Mesenchymal stem cell (in vitro differentiated cells and primary cell): ENCODE measurements at regions not wholly inside any gene's neighbourhood (a gene's known extent, or its start where the extent isn't known, plus 50 kb on each side); places are given as distances from the start of the nearest gene placed in this dataset.

Experiments
- DNase-seq: peaks from one replicate; pipeline ENCODE4 v3.0.0-alpha.2; 2013
- H2AFZ ChIP-seq: one replicate; pipeline ENCODE4 v1.6.1; 2013; ENCODE audit warnings: low read depth, mild to moderate bottlenecking, control low read depth, inconsistent platforms, low read length, moderate library complexity
- H2AK5ac ChIP-seq: 2 replicates; pipeline ENCODE4 v1.6.1; 2013; ENCODE audit warnings: low read length, moderate library complexity, mild to moderate bottlenecking, inconsistent platforms; ENCODE audit not compliant: severe bottlenecking
- H2BK120ac ChIP-seq: one replicate; pipeline ENCODE4 v1.6.1; 2013; ENCODE audit warnings: low read depth, mild to moderate bottlenecking, inconsistent platforms, low read length, moderate library complexity
- H2BK12ac ChIP-seq, 2 experiments: one replicate each; pipeline ENCODE4 v1.6.1; 2013; ENCODE audit warnings: inconsistent platforms in 2 of 2, low read length in 2 of 2, mild to moderate bottlenecking in 2 of 2, moderate library complexity in 2 of 2, control low read depth in 1 of 2
- H2BK15ac ChIP-seq: one replicate; pipeline ENCODE4 v1.6.1; 2013; ENCODE audit warnings: mild to moderate bottlenecking, low read depth, inconsistent platforms; ENCODE audit not compliant: poor library complexity, severe bottlenecking
- H2BK5ac ChIP-seq: 2 replicates; pipeline ENCODE4 v1.6.1; 2013; ENCODE audit warnings: low read depth, mild to moderate bottlenecking, low read length, control low read depth, inconsistent platforms; ENCODE audit not compliant: poor library complexity, severe bottlenecking
- H3K14ac ChIP-seq, 2 experiments: one replicate each; pipeline ENCODE4 v1.6.1; 2013; ENCODE audit warnings: inconsistent platforms in 2 of 2, low read length in 2 of 2, control low read depth in 1 of 2, mild to moderate bottlenecking in 1 of 2, moderate library complexity in 1 of 2
- H3K18ac ChIP-seq, 2 experiments: one replicate each; pipeline ENCODE4 v1.6.1; 2013; ENCODE audit warnings: inconsistent platforms in 2 of 2, low read length in 2 of 2, control low read depth in 1 of 2, low read depth in 1 of 2, mild to moderate bottlenecking in 1 of 2
- H3K23ac ChIP-seq, 2 experiments: one replicate each; pipeline ENCODE4 v1.6.1; 2013; ENCODE audit warnings: inconsistent platforms in 2 of 2, low read length in 2 of 2, mild to moderate bottlenecking in 2 of 2, moderate library complexity in 2 of 2, control low read depth in 1 of 2
- H3K27ac ChIP-seq: 2 replicates; pipeline ENCODE4 v1.5.1; 2013; ENCODE audit warnings: mild to moderate bottlenecking, moderate library complexity, low read length, control low read depth, inconsistent platforms; ENCODE audit not compliant: poor library complexity, severe bottlenecking
- H3K27me3 ChIP-seq, 2 experiments: 2 replicates each; pipeline versions ENCODE4 v1.6.1 to v1.7.0; 2013; ENCODE audit warnings: low read length in 2 of 2, mild to moderate bottlenecking in 2 of 2, moderate library complexity in 2 of 2, control low read depth in 1 of 2, inconsistent platforms in 1 of 2; ENCODE audit not compliant: control insufficient read depth in 1 of 2, insufficient read depth in 1 of 2
- H3K36me3 ChIP-seq, 2 experiments: 2 replicates each; pipeline versions ENCODE4 v1.6.1 to v1.7.0; 2013; ENCODE audit warnings: low read length in 2 of 2, control low read depth in 1 of 2, inconsistent platforms in 1 of 2, low read depth in 1 of 2, mild to moderate bottlenecking in 1 of 2; ENCODE audit not compliant: insufficient read depth in 2 of 2, control insufficient read depth in 1 of 2
- H3K4ac ChIP-seq, 2 experiments: one replicate each; pipeline ENCODE4 v1.6.1; 2013; ENCODE audit warnings: inconsistent platforms in 2 of 2, low read length in 2 of 2, mild to moderate bottlenecking in 2 of 2, moderate library complexity in 2 of 2, control low read depth in 1 of 2, low read depth in 1 of 2
- H3K4me1 ChIP-seq: 2 replicates; pipeline ENCODE4 v1.6.1; 2013; ENCODE audit warnings: low read depth, low read length, control low read depth; ENCODE audit not compliant: control insufficient read depth, insufficient read depth
- H3K4me2 ChIP-seq: 2 replicates; pipeline ENCODE4 v1.6.1; 2013; ENCODE audit warnings: low read length, mild to moderate bottlenecking, inconsistent platforms; ENCODE audit not compliant: poor library complexity, severe bottlenecking
- H3K4me3 ChIP-seq, 2 experiments: 2 replicates each; pipeline versions ENCODE4 v1.5.1 to v1.7.0; 2013; ENCODE audit warnings: low read length in 2 of 2, mild to moderate bottlenecking in 2 of 2, control low read depth in 1 of 2, low read depth in 1 of 2; ENCODE audit not compliant: insufficient read depth in 1 of 2
- H3K79me1 ChIP-seq: replicated peaks from 2 replicates; pipeline ENCODE4 v1.6.1; 2013; ENCODE audit warnings: mild to moderate bottlenecking, control low read depth, low read length, inconsistent platforms; ENCODE audit not compliant: poor library complexity, severe bottlenecking
- H3K9ac ChIP-seq: 2 replicates; pipeline ENCODE4 v1.7.0; 2013; ENCODE audit warnings: mild to moderate bottlenecking, low read length, moderate library complexity
- H3K9me3 ChIP-seq: 2 replicates; pipeline ENCODE4 v1.7.0; 2013; ENCODE audit warnings: mild to moderate bottlenecking, low read length; ENCODE audit not compliant: control insufficient read depth
- H4K8ac ChIP-seq: one replicate; pipeline ENCODE4 v1.6.1; 2013; ENCODE audit warnings: inconsistent platforms, mild to moderate bottlenecking, low read length, moderate library complexity
- H4K91ac ChIP-seq: one replicate; pipeline ENCODE4 v1.6.1; 2013; ENCODE audit warnings: mild to moderate bottlenecking, low read length, inconsistent platforms
- WGBS: methylation state at CpG from one replicate; pipeline ENCODE4 v1.1.7; 2013; ENCODE audit warnings: mixed read lengths; 5-methylcytosine and 5-hydroxymethylcytosine counted together

- no peaks in the 10 kb centered on the region for H3K79me1 ChIP-seq
- H3K27me3 ChIP-seq, result no peaks in the 10 kb centered on the region
- no peak overlapping the region for H4K8ac ChIP-seq
- no peak overlapping the region for H3K4me3 ChIP-seq
- no peaks in the 10 kb centered on the region for H3K9me3 ChIP-seq
- WGBS, result no CpG with 5 or more reads among the region's 2 CpGs
- H4K91ac ChIP-seq, result no peak overlapping the region
- H2BK12ac ChIP-seq, result no peak overlapping the region
- H2AK5ac ChIP-seq, result no peak overlapping the region
- no peak overlapping the region for H3K23ac ChIP-seq
- no peak overlapping the region for H3K4ac ChIP-seq
- H3K14ac ChIP-seq, result no peak overlapping the region
- H2AFZ ChIP-seq, result no peak overlapping the region
- no peak overlapping the region for H2BK15ac ChIP-seq
- H2BK5ac ChIP-seq, result no peak overlapping the region
- H3K27ac ChIP-seq, result no peak overlapping the region
- no peaks in the 10 kb centered on the region for H3K36me3 ChIP-seq
- H2BK120ac ChIP-seq, result no peak overlapping the region
- no peaks in the 10 kb centered on the region for H3K4me1 ChIP-seq
- H3K4me2 ChIP-seq, result no peak overlapping the region
- DNase-seq, result no peak
- no peak overlapping the region for H3K9ac ChIP-seq
- H3K18ac ChIP-seq, result no peak overlapping the region
Observed at GRCh38 chr3:6785726-6786125, 75.2 kb upstream of the GRM7 start.

- Histone ChIP-seq H3K36me3 (no peaks in the 10 kb centered on the region), H3K18ac (no peak overlapping the region), H3K4me2 (no peak overlapping the region), H3K4me3 (no peak overlapping the region), H3K4ac (no peak overlapping the region), H3K27me3 (no peaks in the 10 kb centered on the region), H2AFZ (no peak overlapping the region), H3K79me1 (no peaks in the 10 kb centered on the region), H2BK120ac (no peak overlapping the region), H3K9ac (no peak overlapping the region), H3K4me1 (no peaks in the 10 kb centered on the region), H2BK5ac (no peak overlapping the region), H3K23ac (no peak overlapping the region), H4K8ac (no peak overlapping the region), H2BK15ac (no peak overlapping the region), H3K27ac (no peak overlapping the region), H2BK12ac (no peak overlapping the region), H3K9me3 (no peaks in the 10 kb centered on the region), H2AK5ac (no peak overlapping the region), H4K91ac (no peak overlapping the region), H3K14ac (no peak overlapping the region)
- no CpG with 5 or more reads among the region's 2 CpGs for WGBS
- no peak for DNase-seq
Observed at GRCh38 chr3:6791161-6791560, 69.8 kb upstream of the GRM7 start.

DNA sequence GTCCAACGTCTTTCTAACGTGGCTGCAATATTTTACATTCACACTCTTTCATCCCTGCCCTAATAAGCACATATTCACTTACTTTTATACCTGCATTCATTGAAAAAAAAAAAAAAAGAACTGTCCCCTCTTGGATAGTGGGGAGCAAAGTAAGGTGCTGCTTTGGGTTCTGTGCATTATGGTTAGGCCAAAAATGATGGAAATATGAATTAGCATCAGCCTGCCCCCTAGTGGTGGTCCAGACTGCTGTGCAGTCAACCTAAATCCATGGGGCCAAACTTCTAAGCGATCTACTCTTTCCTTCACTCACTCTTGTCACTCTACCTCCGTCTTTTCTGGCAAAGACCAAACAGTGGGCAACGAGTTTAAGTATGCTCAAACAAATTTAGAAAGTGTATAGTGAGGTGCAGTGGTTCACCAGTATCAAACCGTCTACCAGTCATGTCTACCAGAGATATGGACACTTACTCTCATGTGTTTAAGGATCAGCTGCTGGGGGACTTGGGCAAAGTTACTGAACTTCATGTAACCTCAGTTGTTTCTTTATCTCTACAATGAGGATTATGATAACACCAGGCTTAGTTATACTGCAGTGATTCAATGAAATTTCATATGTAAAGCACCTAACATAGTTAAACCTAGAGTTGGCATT, 61.5 kb upstream of the GRM7 start:
- H3K36me3 ChIP-seq, result no peaks in the 10 kb centered on the region
- no peak overlapping the region for H2AK5ac ChIP-seq
- no peak for DNase-seq
- H2BK120ac ChIP-seq, result no peak overlapping the region
- no peak overlapping the region for H2BK5ac ChIP-seq
- no peaks in the 10 kb centered on the region for H3K27me3 ChIP-seq
- no peak overlapping the region for H3K4me3 ChIP-seq
- no peak overlapping the region for H3K27ac ChIP-seq
- H3K9me3 ChIP-seq, result no peaks in the 10 kb centered on the region
- no peak overlapping the region for H4K8ac ChIP-seq
- H3K23ac ChIP-seq, result no peak overlapping the region
- no peak overlapping the region for H3K18ac ChIP-seq
- H4K91ac ChIP-seq, result no peak overlapping the region
- no peak overlapping the region for H3K14ac ChIP-seq
- H2BK15ac ChIP-seq, result no peak overlapping the region
- no peaks in the 10 kb centered on the region for H3K79me1 ChIP-seq
- 40% methylated on average over 2 of the region's 6 CpGs for WGBS
- no peak overlapping the region for H2BK12ac ChIP-seq
- no peaks in the 10 kb centered on the region for H3K4me1 ChIP-seq
- no peak overlapping the region for H2AFZ ChIP-seq
- H3K4ac ChIP-seq, result no peak overlapping the region
- no peak overlapping the region for H3K9ac ChIP-seq
- no peak overlapping the region for H3K4me2 ChIP-seq

GRCh38 chr3:6803619-6804018, 57.3 kb upstream of the GRM7 start:
- Histone ChIP-seq H3K14ac (no peak overlapping the region), H3K23ac (no peak overlapping the region), H2BK12ac (no peak overlapping the region), H3K27ac (no peak overlapping the region), H3K18ac (no peak overlapping the region), H3K79me1 (no peaks in the 10 kb centered on the region), H2BK120ac (no peak overlapping the region), H3K27me3 (no peaks in the 10 kb centered on the region), H2AFZ (no peak overlapping the region), H3K4me3 (no peak overlapping the region), H3K4me1 (no peaks in the 10 kb centered on the region), H2AK5ac (no peak overlapping the region), H3K4me2 (no peak overlapping the region), H4K91ac (no peak overlapping the region), H3K36me3 (no peaks in the 10 kb centered on the region), H4K8ac (no peak overlapping the region), H2BK15ac (no peak overlapping the region), H3K9ac (no peak overlapping the region), H3K4ac (no peak overlapping the region), H3K9me3 (no peaks in the 10 kb centered on the region), H2BK5ac (no peak overlapping the region)
- no peak for DNase-seq
- WGBS, result 91% methylated on average over 3 of the region's 3 CpGs
